K562 (cell line): ENCODE measurements at regions not wholly inside any gene's neighbourhood (a gene's known extent, or its start where the extent isn't known, plus 50 kb on each side); places are given as distances from the start of the nearest gene placed in this dataset.

ENCODE experiments used
- ATAC-seq: fragments of 200-7000 bp; cut with Tn5 transposase; 3 replicates; pipeline ENCODE4 v1.9.1; 2020; ENCODE audit warnings: moderate library complexity
- BruUV-seq: library from RNA; stranded (reverse); fragments of 400-500 nt; replicated peaks from 2 replicates; lab custom pipeline; 2021; lab: Mats Ljungman, UMichigan
- CTCF ChIA-PET: fragments of 300-600 bp; formaldehyde crosslinking; extraction: SDS; loops from one replicate; lab custom pipeline; 2021; ENCODE audit warnings: low intra/inter-chr PET ratio; lab: Yijun Ruan, JAX
- POLR2A ChIA-PET: fragments of 300-600, 350-650 bp; sonication (Branson Sonifier 250); formaldehyde crosslinking; extraction: SDS; loops from one replicate; lab custom pipeline; 2021; ENCODE audit warnings: antibody characterized with exemption, inconsistent platforms; lab: Yijun Ruan, JAX
- DNase-seq, 4 experiments: peaks; one replicate each; pipeline versions ENCODE4 v3.0.0 to v3.0.0-alpha.2; 2011 to 2018; ENCODE audit warnings: low spot score in 3 of 4, mixed read lengths in 3 of 4; ENCODE audit errors: extremely low read depth in 1 of 4
- FAIRE-seq: peaks from 2 replicates; lab custom pipeline; 2011; peaks lifted over from hg19 to GRCh38; lab: Jason Lieb, UNC
- H2AFZ ChIP-seq: 2 replicates; pipeline ENCODE4 v1.6.0; 2011; ENCODE audit warnings: low read depth, low read length, control low read depth, inconsistent platforms
- H3K27ac ChIP-seq: fragments of 200-600 bp; 3 replicates; pipeline ENCODE4 v1.8.0; 2011; ENCODE audit warnings: low read depth, mild to moderate bottlenecking, control low read depth, inconsistent platforms, low read length, moderate library complexity, mixed read lengths; ENCODE audit errors: extremely low read depth
- H3K27me3 ChIP-seq, 2 experiments: fragments of 300-600 bp in 1 of 2; 2 replicates in 1 of 2; 3 replicates in 1 of 2; pipeline versions ENCODE4 v1.6.0 to v1.8.0; 2011; ENCODE audit warnings: inconsistent platforms in 2 of 2, low read length in 2 of 2, mild to moderate bottlenecking in 1 of 2, mixed read lengths in 1 of 2, moderate library complexity in 1 of 2; ENCODE audit not compliant: control insufficient read depth in 2 of 2, insufficient read depth in 2 of 2
- H3K36me3 ChIP-seq: fragments of 300-600 bp; 3 replicates; pipeline ENCODE4 v1.8.0; 2011; ENCODE audit warnings: mild to moderate bottlenecking, low read length, inconsistent platforms; ENCODE audit not compliant: control insufficient read depth, insufficient read depth
- H3K4me1 ChIP-seq, 2 experiments: fragments of 200-600 bp in 1 of 2; replicated peaks in 1 of 2; 2 replicates in 1 of 2; 3 replicates in 1 of 2; pipeline versions ENCODE4 v1.5.1 to v1.8.0; 2011; ENCODE audit warnings: inconsistent platforms in 2 of 2, low read length in 2 of 2, mild to moderate bottlenecking in 1 of 2, mixed read lengths in 1 of 2, moderate library complexity in 1 of 2; ENCODE audit not compliant: control insufficient read depth in 2 of 2, insufficient read depth in 2 of 2
- H3K4me2 ChIP-seq: 2 replicates; pipeline ENCODE4 v1.6.1; 2011; ENCODE audit warnings: low read length, control low read depth, inconsistent platforms, mixed read lengths; ENCODE audit not compliant: insufficient read depth
- H3K4me3 ChIP-seq: fragments of 200-600 bp; sonication (generic), shearing (Covaris generic); 2 replicates; pipeline ENCODE4 v1.5.1; 2016; ENCODE audit warnings: control low read depth, inconsistent platforms
- H3K79me2 ChIP-seq: fragments of 200-600 bp; 3 replicates; pipeline ENCODE4 v1.8.0; 2011; ENCODE audit warnings: low read length, inconsistent platforms; ENCODE audit not compliant: control insufficient read depth, insufficient read depth
- H3K9ac ChIP-seq, 2 experiments: 2 replicates each; pipeline versions ENCODE4 v1.6.0 to v1.6.1; 2011; ENCODE audit warnings: low read depth in 2 of 2, low read length in 2 of 2, control low read depth in 1 of 2, inconsistent platforms in 1 of 2, mild to moderate bottlenecking in 1 of 2, mixed read lengths in 1 of 2; ENCODE audit not compliant: insufficient read depth in 1 of 2
- H3K9me1 ChIP-seq: one replicate; pipeline ENCODE4 v1.6.0; 2011; ENCODE audit warnings: inconsistent platforms, mild to moderate bottlenecking, low read length, moderate library complexity; ENCODE audit not compliant: control insufficient read depth, insufficient read depth
- H3K9me3 ChIP-seq: replicated peaks from 2 replicates; pipeline ENCODE4 v1.5.1; 2011; ENCODE audit warnings: low read depth, low read length, inconsistent platforms; ENCODE audit not compliant: control insufficient read depth, insufficient read depth
- H4K20me1 ChIP-seq: replicated peaks from 2 replicates; pipeline ENCODE4 v1.6.1; 2011; ENCODE audit warnings: low read length, inconsistent platforms, mixed read lengths; ENCODE audit not compliant: control insufficient read depth, insufficient read depth
- BRCA1 ChIP-seq, 2 experiments: fragments of 450-650 bp in 1 of 2; sonication (generic) in 1 of 2; formaldehyde crosslinking in 1 of 2; IDR thresholded peaks; 2 replicates each; pipeline versions ENCODE4 v1.5.0 to v1.6.1; 2017 to 2020; ENCODE audit warnings: mild to moderate bottlenecking in 1 of 2, missing genetic modification reagents in 1 of 2
- CTBP1 ChIP-seq: fragments of 450-650 bp; IDR thresholded peaks from 2 replicates; pipeline ENCODE4 v1.6.1; 2016; ENCODE audit warnings: borderline replicate concordance
- HOXB6 ChIP-seq: fragments of 250-450 bp; sonication (Bioruptor Pico); IDR thresholded peaks from 2 replicates; pipeline ENCODE4 v1.5.1; 2022; ENCODE audit warnings: mild to moderate bottlenecking, borderline replicate concordance
- MCM7 ChIP-seq, 2 experiments: fragments of 450-650 bp; IDR thresholded peaks; 2 replicates each; pipeline ENCODE4 v1.6.1; 2016 to 2018
- PHB2 ChIP-seq: fragments of 450-650 bp; IDR thresholded peaks from 2 replicates; pipeline ENCODE4 v1.6.1; 2017; ENCODE audit warnings: low read depth
- SIX5 ChIP-seq, 2 experiments: IDR thresholded peaks; 2 replicates each; pipeline ENCODE4 v1.6.1; 2011; ENCODE audit warnings: low read length in 2 of 2, borderline replicate concordance in 1 of 2, low read depth in 1 of 2, mild to moderate bottlenecking in 1 of 2, moderate library complexity in 1 of 2; ENCODE audit not compliant: insufficient read depth in 1 of 2
- SMARCA4 ChIP-seq: fragments of 450-650 bp; IDR thresholded peaks from 2 replicates; pipeline ENCODE4 v1.6.1; 2016
- TEAD4 ChIP-seq, 2 experiments: sonication (generic) in 1 of 2; formaldehyde crosslinking in 1 of 2; IDR thresholded peaks; 2 replicates each; pipeline versions ENCODE4 v1.6.1 to v1.8.0; 2012 to 2022; ENCODE audit warnings: borderline replicate concordance in 1 of 2, inconsistent platforms in 1 of 2, low read length in 1 of 2, mild to moderate bottlenecking in 1 of 2, missing genetic modification reagents in 1 of 2
- WGBS: fragments of 100-300 bp; shearing (Covaris generic); methylation state at CpG from one replicate; pipeline ENCODE4 v1.1.6; 2016; ENCODE audit warnings: low coverage, mixed read lengths; ENCODE audit not compliant: insufficient coverage; ENCODE audit errors: missing lambda C conversion rate; 5-methylcytosine and 5-hydroxymethylcytosine counted together
- in situ Hi-C: fragments of 300-500 bp; cut with MboI; formaldehyde crosslinking; loops from 4 replicates; pipeline ENCODE4 v1.15.0; 2018; ENCODE audit warnings: inconsistent platforms, mixed read lengths
- intact Hi-C: fragments of 100-400 bp; cut with micrococcal nuclease; formaldehyde crosslinking; loops from 2 replicates; pipeline ENCODE4 v1.14.2; 2022
- TF ChIP-seq, protein P1 (sequence below), 2 experiments: fragments of 450-650 bp; IDR thresholded peaks; 2 replicates each; pipeline ENCODE4 v1.6.1; 2018; ENCODE audit warnings: mild to moderate bottlenecking in 2 of 2, low read depth in 1 of 2; ENCODE audit not compliant: partially characterized antibody in 2 of 2
- TF ChIP-seq, protein P2 (sequence below): fragments of 450-650 bp; IDR thresholded peaks from 2 replicates; pipeline ENCODE4 v1.6.1; 2014; ENCODE audit warnings: low read depth, mild to moderate bottlenecking, moderate library complexity, borderline replicate concordance
- TF ChIP-seq, protein P3 (sequence below): fragments of 250-450 bp; sonication (Bioruptor Pico); IDR thresholded peaks from 2 replicates; pipeline ENCODE4 v1.5.0; 2021
- TF ChIP-seq, protein P4 (sequence below): fragments of 150-350 bp; conservative IDR thresholded peaks from 2 replicates; pipeline ENCODE4 v1.6.1; 2014; ENCODE audit warnings: low read length

DNA sequence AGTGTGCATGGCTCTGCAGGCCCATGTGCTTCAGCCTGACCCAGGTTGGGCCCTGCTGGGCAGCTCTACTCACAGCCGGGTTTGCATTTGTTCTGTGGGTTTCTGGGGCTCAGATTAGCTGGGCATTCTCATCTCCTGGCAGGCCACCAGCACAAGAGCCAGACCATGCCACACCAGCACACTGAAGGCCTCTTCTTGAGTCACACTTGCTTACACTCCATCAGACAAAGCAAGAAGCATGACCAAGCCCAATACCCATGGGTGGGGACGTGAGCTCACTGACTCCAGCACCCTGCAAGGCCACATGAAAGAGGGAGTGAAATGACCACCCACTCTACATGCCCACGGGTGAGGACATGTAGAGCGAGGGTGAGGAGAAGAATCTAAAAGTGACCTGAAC lies 257.8 kb upstream of the PPP2R2D start (continued):
- TF ChIP-seq, protein P1, sequence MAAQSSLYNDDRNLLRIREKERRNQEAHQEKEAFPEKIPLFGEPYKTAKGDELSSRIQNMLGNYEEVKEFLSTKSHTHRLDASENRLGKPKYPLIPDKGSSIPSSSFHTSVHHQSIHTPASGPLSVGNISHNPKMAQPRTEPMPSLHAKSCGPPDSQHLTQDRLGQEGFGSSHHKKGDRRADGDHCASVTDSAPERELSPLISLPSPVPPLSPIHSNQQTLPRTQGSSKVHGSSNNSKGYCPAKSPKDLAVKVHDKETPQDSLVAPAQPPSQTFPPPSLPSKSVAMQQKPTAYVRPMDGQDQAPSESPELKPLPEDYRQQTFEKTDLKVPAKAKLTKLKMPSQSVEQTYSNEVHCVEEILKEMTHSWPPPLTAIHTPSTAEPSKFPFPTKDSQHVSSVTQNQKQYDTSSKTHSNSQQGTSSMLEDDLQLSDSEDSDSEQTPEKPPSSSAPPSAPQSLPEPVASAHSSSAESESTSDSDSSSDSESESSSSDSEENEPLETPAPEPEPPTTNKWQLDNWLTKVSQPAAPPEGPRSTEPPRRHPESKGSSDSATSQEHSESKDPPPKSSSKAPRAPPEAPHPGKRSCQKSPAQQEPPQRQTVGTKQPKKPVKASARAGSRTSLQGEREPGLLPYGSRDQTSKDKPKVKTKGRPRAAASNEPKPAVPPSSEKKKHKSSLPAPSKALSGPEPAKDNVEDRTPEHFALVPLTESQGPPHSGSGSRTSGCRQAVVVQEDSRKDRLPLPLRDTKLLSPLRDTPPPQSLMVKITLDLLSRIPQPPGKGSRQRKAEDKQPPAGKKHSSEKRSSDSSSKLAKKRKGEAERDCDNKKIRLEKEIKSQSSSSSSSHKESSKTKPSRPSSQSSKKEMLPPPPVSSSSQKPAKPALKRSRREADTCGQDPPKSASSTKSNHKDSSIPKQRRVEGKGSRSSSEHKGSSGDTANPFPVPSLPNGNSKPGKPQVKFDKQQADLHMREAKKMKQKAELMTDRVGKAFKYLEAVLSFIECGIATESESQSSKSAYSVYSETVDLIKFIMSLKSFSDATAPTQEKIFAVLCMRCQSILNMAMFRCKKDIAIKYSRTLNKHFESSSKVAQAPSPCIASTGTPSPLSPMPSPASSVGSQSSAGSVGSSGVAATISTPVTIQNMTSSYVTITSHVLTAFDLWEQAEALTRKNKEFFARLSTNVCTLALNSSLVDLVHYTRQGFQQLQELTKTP (IDR thresholded peaks at IDR 0.05; ENCODE audit: low read depth in 1 of 2, partially characterized antibody in 2 of 2), result no peak
- no peak for TF ChIP-seq PHB2
- TF ChIP-seq MCM7 (IDR thresholded peaks at IDR 0.05), result no peak
- TF ChIP-seq HOXB6 (CRISPR knock-in tag), result no peak
- no peak for TF ChIP-seq BRCA1 (IDR thresholded peaks at IDR 0.05)
- TF ChIP-seq BRCA1 (CRISPR knock-in tag; IDR thresholded peaks at IDR 0.05), result no peak
- no peak for TF ChIP-seq SMARCA4
- no peak for TF ChIP-seq TEAD4 (IDR thresholded peaks at IDR 0.05; ENCODE audit: low read length)
- no peak for TF ChIP-seq TEAD4 (CRISPR knock-in tag; IDR thresholded peaks at IDR 0.05; ENCODE audit: borderline replicate concordance)
- TF ChIP-seq, all 486 proteins: peak for 0

DNA sequence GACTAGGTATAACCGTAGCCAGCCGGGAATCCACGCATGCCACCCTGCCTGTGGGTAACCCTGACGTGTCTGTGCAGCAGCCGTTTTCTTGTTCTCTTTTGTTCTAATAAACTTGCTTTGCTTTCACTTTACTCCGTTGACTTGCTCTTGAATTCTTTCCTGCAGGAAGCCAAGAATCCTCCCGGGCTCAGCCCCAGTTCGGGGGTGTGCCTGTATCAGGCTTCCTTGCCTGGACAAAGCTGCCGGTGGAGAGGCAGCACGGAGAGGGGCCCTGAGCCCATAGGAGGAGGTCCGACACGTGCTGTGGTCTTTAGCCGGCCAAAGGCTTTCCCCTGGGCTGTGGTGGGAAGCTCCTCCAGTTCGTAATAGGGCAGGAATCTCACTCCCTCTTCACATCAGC lies 256.5 kb upstream of the PPP2R2D start:
- WGBS, result 2% methylated on average over 14 of the region's 14 CpGs
- Histone ChIP-seq H3K9me3 (no peaks in the 10 kb centered on the region), H3K4me1 (no peaks in the 10 kb centered on the region), H3K79me2 (no peaks in the 10 kb centered on the region), H3K27ac (no peak overlapping the region), H3K4me2 (peak overlapping the region; percentile 33; the same call in 1 of the 2 replicates), H3K4me3 (no peak overlapping the region), H2AFZ (no peak overlapping the region), H3K27me3 (peaks cover 3 to 38% of the 10 kb centered on the region in 2 experiments; a peak in 4 of 5 replicates), H3K9me1 (no peaks in the 10 kb centered on the region), H3K36me3 (no peaks in the 10 kb centered on the region), H4K20me1 (no peaks in the 10 kb centered on the region), H3K9ac (no peak overlapping the region)
- in situ Hi-C loops, result no loop called here
- ATAC-seq (no peak), DNase-seq (no peak), FAIRE-seq (no peak)
- intact Hi-C loops, result no loop called here
- no TSS peak for BruUV-seq
- CTCF ChIA-PET, result no interaction called here
- POLR2A ChIA-PET, result interaction anchor here (0.6 kb wide), 1 partner anchor 24 kb away, joined by 3 read pairs; no protein-coding TSS in a partner anchor
- TF ChIP-seq SIX5 (IDR thresholded peaks at IDR 0.05; ENCODE audit: borderline replicate concordance in 1 of 2, insufficient read depth in 1 of 2, low read depth in 1 of 2, low read length in 2 of 2) (no peak), CTBP1 (no peak)
- TF ChIP-seq, protein P2, sequence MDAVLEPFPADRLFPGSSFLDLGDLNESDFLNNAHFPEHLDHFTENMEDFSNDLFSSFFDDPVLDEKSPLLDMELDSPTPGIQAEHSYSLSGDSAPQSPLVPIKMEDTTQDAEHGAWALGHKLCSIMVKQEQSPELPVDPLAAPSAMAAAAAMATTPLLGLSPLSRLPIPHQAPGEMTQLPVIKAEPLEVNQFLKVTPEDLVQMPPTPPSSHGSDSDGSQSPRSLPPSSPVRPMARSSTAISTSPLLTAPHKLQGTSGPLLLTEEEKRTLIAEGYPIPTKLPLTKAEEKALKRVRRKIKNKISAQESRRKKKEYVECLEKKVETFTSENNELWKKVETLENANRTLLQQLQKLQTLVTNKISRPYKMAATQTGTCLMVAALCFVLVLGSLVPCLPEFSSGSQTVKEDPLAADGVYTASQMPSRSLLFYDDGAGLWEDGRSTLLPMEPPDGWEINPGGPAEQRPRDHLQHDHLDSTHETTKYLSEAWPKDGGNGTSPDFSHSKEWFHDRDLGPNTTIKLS, result no peak
- TF ChIP-seq, protein P3, sequence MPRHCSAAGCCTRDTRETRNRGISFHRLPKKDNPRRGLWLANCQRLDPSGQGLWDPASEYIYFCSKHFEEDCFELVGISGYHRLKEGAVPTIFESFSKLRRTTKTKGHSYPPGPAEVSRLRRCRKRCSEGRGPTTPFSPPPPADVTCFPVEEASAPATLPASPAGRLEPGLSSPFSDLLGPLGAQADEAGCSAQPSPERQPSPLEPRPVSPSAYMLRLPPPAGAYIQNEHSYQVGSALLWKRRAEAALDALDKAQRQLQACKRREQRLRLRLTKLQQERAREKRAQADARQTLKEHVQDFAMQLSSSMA (CRISPR knock-in tag), result no peak
- TF ChIP-seq, protein P4, sequence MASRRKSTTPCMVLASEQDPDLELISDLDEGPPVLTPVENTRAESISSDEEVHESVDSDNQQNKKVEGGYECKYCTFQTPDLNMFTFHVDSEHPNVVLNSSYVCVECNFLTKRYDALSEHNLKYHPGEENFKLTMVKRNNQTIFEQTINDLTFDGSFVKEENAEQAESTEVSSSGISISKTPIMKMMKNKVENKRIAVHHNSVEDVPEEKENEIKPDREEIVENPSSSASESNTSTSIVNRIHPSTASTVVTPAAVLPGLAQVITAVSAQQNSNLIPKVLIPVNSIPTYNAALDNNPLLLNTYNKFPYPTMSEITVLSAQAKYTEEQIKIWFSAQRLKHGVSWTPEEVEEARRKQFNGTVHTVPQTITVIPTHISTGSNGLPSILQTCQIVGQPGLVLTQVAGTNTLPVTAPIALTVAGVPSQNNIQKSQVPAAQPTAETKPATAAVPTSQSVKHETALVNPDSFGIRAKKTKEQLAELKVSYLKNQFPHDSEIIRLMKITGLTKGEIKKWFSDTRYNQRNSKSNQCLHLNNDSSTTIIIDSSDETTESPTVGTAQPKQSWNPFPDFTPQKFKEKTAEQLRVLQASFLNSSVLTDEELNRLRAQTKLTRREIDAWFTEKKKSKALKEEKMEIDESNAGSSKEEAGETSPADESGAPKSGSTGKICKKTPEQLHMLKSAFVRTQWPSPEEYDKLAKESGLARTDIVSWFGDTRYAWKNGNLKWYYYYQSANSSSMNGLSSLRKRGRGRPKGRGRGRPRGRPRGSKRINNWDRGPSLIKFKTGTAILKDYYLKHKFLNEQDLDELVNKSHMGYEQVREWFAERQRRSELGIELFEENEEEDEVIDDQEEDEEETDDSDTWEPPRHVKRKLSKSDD, result no peak
